K562 (cell line): ENCODE measurements at regions not wholly inside any gene's neighbourhood (a gene's known extent, or its start where the extent isn't known, plus 50 kb on each side); places are given as distances from the start of the nearest gene placed in this dataset.

ENCODE experiments used
- ATAC-seq: fragments of 200-7000 bp; cut with Tn5 transposase; 3 replicates; pipeline ENCODE4 v1.9.1; 2020; ENCODE audit warnings: moderate library complexity
- BruUV-seq: library from RNA; stranded (reverse); fragments of 400-500 nt; replicated peaks from 2 replicates; lab custom pipeline; 2021; lab: Mats Ljungman, UMichigan
- CTCF ChIA-PET: fragments of 300-600 bp; formaldehyde crosslinking; extraction: SDS; loops from one replicate; lab custom pipeline; 2021; ENCODE audit warnings: low intra/inter-chr PET ratio; lab: Yijun Ruan, JAX
- POLR2A ChIA-PET: fragments of 300-600, 350-650 bp; sonication (Branson Sonifier 250); formaldehyde crosslinking; extraction: SDS; loops from one replicate; lab custom pipeline; 2021; ENCODE audit warnings: antibody characterized with exemption, inconsistent platforms; lab: Yijun Ruan, JAX
- DNase-seq, 4 experiments: peaks; one replicate each; pipeline versions ENCODE4 v3.0.0 to v3.0.0-alpha.2; 2011 to 2018; ENCODE audit warnings: low spot score in 3 of 4, mixed read lengths in 3 of 4; ENCODE audit errors: extremely low read depth in 1 of 4
- FAIRE-seq: peaks from 2 replicates; lab custom pipeline; 2011; peaks lifted over from hg19 to GRCh38; lab: Jason Lieb, UNC
- H2AFZ ChIP-seq: 2 replicates; pipeline ENCODE4 v1.6.0; 2011; ENCODE audit warnings: low read depth, low read length, control low read depth, inconsistent platforms
- H3K27ac ChIP-seq: fragments of 200-600 bp; 3 replicates; pipeline ENCODE4 v1.8.0; 2011; ENCODE audit warnings: low read depth, mild to moderate bottlenecking, control low read depth, inconsistent platforms, low read length, moderate library complexity, mixed read lengths; ENCODE audit errors: extremely low read depth
- H3K27me3 ChIP-seq, 2 experiments: fragments of 300-600 bp in 1 of 2; 2 replicates in 1 of 2; 3 replicates in 1 of 2; pipeline versions ENCODE4 v1.6.0 to v1.8.0; 2011; ENCODE audit warnings: inconsistent platforms in 2 of 2, low read length in 2 of 2, mild to moderate bottlenecking in 1 of 2, mixed read lengths in 1 of 2, moderate library complexity in 1 of 2; ENCODE audit not compliant: control insufficient read depth in 2 of 2, insufficient read depth in 2 of 2
- H3K36me3 ChIP-seq: fragments of 300-600 bp; 3 replicates; pipeline ENCODE4 v1.8.0; 2011; ENCODE audit warnings: mild to moderate bottlenecking, low read length, inconsistent platforms; ENCODE audit not compliant: control insufficient read depth, insufficient read depth
- H3K4me1 ChIP-seq, 2 experiments: fragments of 200-600 bp in 1 of 2; replicated peaks in 1 of 2; 2 replicates in 1 of 2; 3 replicates in 1 of 2; pipeline versions ENCODE4 v1.5.1 to v1.8.0; 2011; ENCODE audit warnings: inconsistent platforms in 2 of 2, low read length in 2 of 2, mild to moderate bottlenecking in 1 of 2, mixed read lengths in 1 of 2, moderate library complexity in 1 of 2; ENCODE audit not compliant: control insufficient read depth in 2 of 2, insufficient read depth in 2 of 2
- H3K4me2 ChIP-seq: 2 replicates; pipeline ENCODE4 v1.6.1; 2011; ENCODE audit warnings: low read length, control low read depth, inconsistent platforms, mixed read lengths; ENCODE audit not compliant: insufficient read depth
- H3K4me3 ChIP-seq: fragments of 200-600 bp; sonication (generic), shearing (Covaris generic); 2 replicates; pipeline ENCODE4 v1.5.1; 2016; ENCODE audit warnings: control low read depth, inconsistent platforms
- H3K79me2 ChIP-seq: fragments of 200-600 bp; 3 replicates; pipeline ENCODE4 v1.8.0; 2011; ENCODE audit warnings: low read length, inconsistent platforms; ENCODE audit not compliant: control insufficient read depth, insufficient read depth
- H3K9ac ChIP-seq, 2 experiments: 2 replicates each; pipeline versions ENCODE4 v1.6.0 to v1.6.1; 2011; ENCODE audit warnings: low read depth in 2 of 2, low read length in 2 of 2, control low read depth in 1 of 2, inconsistent platforms in 1 of 2, mild to moderate bottlenecking in 1 of 2, mixed read lengths in 1 of 2; ENCODE audit not compliant: insufficient read depth in 1 of 2
- H3K9me1 ChIP-seq: one replicate; pipeline ENCODE4 v1.6.0; 2011; ENCODE audit warnings: inconsistent platforms, mild to moderate bottlenecking, low read length, moderate library complexity; ENCODE audit not compliant: control insufficient read depth, insufficient read depth
- H3K9me3 ChIP-seq: replicated peaks from 2 replicates; pipeline ENCODE4 v1.5.1; 2011; ENCODE audit warnings: low read depth, low read length, inconsistent platforms; ENCODE audit not compliant: control insufficient read depth, insufficient read depth
- H4K20me1 ChIP-seq: replicated peaks from 2 replicates; pipeline ENCODE4 v1.6.1; 2011; ENCODE audit warnings: low read length, inconsistent platforms, mixed read lengths; ENCODE audit not compliant: control insufficient read depth, insufficient read depth
- E2F3 ChIP-seq: fragments of 250-450 bp; sonication (Bioruptor Pico); IDR thresholded peaks from 2 replicates; pipeline ENCODE4 v1.4.0; 2020; ENCODE audit warnings: mild to moderate bottlenecking
- GTF2B ChIP-seq: IDR thresholded peaks from 2 replicates; pipeline ENCODE4 v1.6.1; 2011; ENCODE audit not compliant: insufficient read length; ENCODE audit errors: extremely low read depth
- THRAP3 ChIP-seq: fragments of 450-650 bp; IDR thresholded peaks from 2 replicates; pipeline ENCODE4 v1.6.1; 2016; ENCODE audit warnings: mild to moderate bottlenecking, inconsistent platforms, borderline replicate concordance
- TSHZ1 ChIP-seq: fragments of 250-450 bp; sonication (Bioruptor Pico); IDR thresholded peaks from 2 replicates; pipeline ENCODE4 v1.4.0; 2020; ENCODE audit warnings: mild to moderate bottlenecking, moderate library complexity
- ZFP30 ChIP-seq: fragments of 250-450 bp; sonication (Bioruptor Pico); IDR thresholded peaks from 2 replicates; pipeline ENCODE4 v1.8.0; 2022; ENCODE audit warnings: moderate library complexity, mild to moderate bottlenecking, inconsistent platforms, borderline replicate concordance
- ZHX1 ChIP-seq: fragments of 150-350 bp; conservative IDR thresholded peaks from 2 replicates; pipeline ENCODE4 v1.6.1; 2014; ENCODE audit warnings: low read length
- ZKSCAN3 ChIP-seq: fragments of 250-450 bp; sonication (Bioruptor Pico); IDR thresholded peaks from 2 replicates; pipeline ENCODE4 v1.4.0; 2020
- ZNF282 ChIP-seq: sonication (generic); formaldehyde crosslinking; IDR thresholded peaks from 2 replicates; pipeline ENCODE4 v1.8.1; 2023; ENCODE audit warnings: missing genetic modification reagents
- ZNF449 ChIP-seq: fragments of 250-450 bp; sonication (Bioruptor Pico); IDR thresholded peaks from 2 replicates; pipeline ENCODE4 v1.8.0; 2022; ENCODE audit warnings: moderate library complexity, mild to moderate bottlenecking, inconsistent platforms
- ZNF592 ChIP-seq: fragments of 450-650 bp; IDR thresholded peaks from 2 replicates; pipeline ENCODE4 v1.6.1; 2017; ENCODE audit warnings: antibody characterized with exemption, mild to moderate bottlenecking
- WGBS: fragments of 100-300 bp; shearing (Covaris generic); methylation state at CpG from one replicate; pipeline ENCODE4 v1.1.6; 2016; ENCODE audit warnings: low coverage, mixed read lengths; ENCODE audit not compliant: insufficient coverage; ENCODE audit errors: missing lambda C conversion rate; 5-methylcytosine and 5-hydroxymethylcytosine counted together
- in situ Hi-C: fragments of 300-500 bp; cut with MboI; formaldehyde crosslinking; loops from 4 replicates; pipeline ENCODE4 v1.15.0; 2018; ENCODE audit warnings: inconsistent platforms, mixed read lengths
- intact Hi-C: fragments of 100-400 bp; cut with micrococcal nuclease; formaldehyde crosslinking; loops from 2 replicates; pipeline ENCODE4 v1.14.2; 2022

GRCh38 chr2:104413890-104414289, 440.0 kb upstream of the POU3F3 start:
- Histone ChIP-seq H2AFZ (no peak overlapping the region), H3K79me2 (no peaks in the 10 kb centered on the region), H3K27me3 (0 out of 5 replicates have a peak, but pooled peaks cover 0 to 4% of the 10 kb centered on the region in 2 experiments), H3K4me1 (no peaks in the 10 kb centered on the region), H3K4me3 (no peak overlapping the region), H3K9ac (no peak overlapping the region), H3K36me3 (no peaks in the 10 kb centered on the region), H3K9me1 (no peaks in the 10 kb centered on the region), H3K27ac (no peak overlapping the region), H4K20me1 (no peaks in the 10 kb centered on the region), H3K4me2 (no peak overlapping the region), H3K9me3 (no peaks in the 10 kb centered on the region)
- no peak for FAIRE-seq
- intact Hi-C loops: loop anchor here (2.0 to 5.0 kb wide), 2 partner anchors 1125 to 1252 kb away; no protein-coding TSS in a partner anchor
- no peak for DNase-seq
- POLR2A ChIA-PET: no interaction called here
- no TSS peak for BruUV-seq
- in situ Hi-C loops: no loop called here
- TF ChIP-seq GTF2B (no peak), ZNF592 (no peak), ZNF449 (no peak), TSHZ1 (CRISPR knock-in tag) (no peak), ZFP30 (CRISPR knock-in tag) (no peak), ZHX1 (no peak), E2F3 (CRISPR knock-in tag) (no peak), THRAP3 (no peak), ZKSCAN3 (CRISPR knock-in tag) (no peak), ZNF282 (CRISPR knock-in tag) (no peak)
- CTCF ChIA-PET: no interaction called here
- ATAC-seq: no peak
- WGBS: 0% methylated on average over 8 of the region's 8 CpGs
